Effector CD4-positive, alpha-beta T cell (primary cell): ENCODE measurements at regions not wholly inside any gene's neighbourhood (a gene's known extent, or its start where the extent isn't known, plus 50 kb on each side); places are given as distances from the start of the nearest gene placed in this dataset.
"Not testable (repeated sequence)": the region's sequence is repeated elsewhere in the genome, so short reads cannot be mapped to it uniquely, and the experiment has no call there.

ENCODE experiments used
- DNase-seq: peaks from one replicate; pipeline ENCODE4 v3.0.0-alpha.2; 2020

- DNase-seq, result not testable (repeated sequence)
These were observed 66.2 kb upstream of the PAPPA2 start for GRCh38 chr1:176396604-176397395.

GRCh38 chr1:176391621-176392020, 71.4 kb upstream of the PAPPA2 start:
- DNase-seq, result no peak

- DNase-seq, result no peak
These were observed 78.1 kb upstream of the PAPPA2 start for GRCh38 chr1:176384841-176385240.

GRCh38 chr1:176382163-176382562, 80.8 kb upstream of the PAPPA2 start:
- no peak for DNase-seq

- DNase-seq, result no peak
These were observed 83.2 kb upstream of the PAPPA2 start for GRCh38 chr1:176379626-176380339.

GRCh38 chr1:176374967-176375569, 87.9 kb upstream of the PAPPA2 start:
- peak; percentile 36 for DNase-seq

- no peak for DNase-seq
These were observed 98.6 kb upstream of the PAPPA2 start for GRCh38 chr1:176364236-176364905.

- not testable (repeated sequence) for DNase-seq
These were observed 113.8 kb upstream of the PAPPA2 start for GRCh38 chr1:176349135-176349715.

GRCh38 chr1:176341656-176342055, 121.3 kb upstream of the PAPPA2 start:
- DNase-seq, result no peak

GRCh38 chr1:176338877-176339276, 124.1 kb upstream of the PAPPA2 start:
- DNase-seq, result no peak

- no peak for DNase-seq
These were observed 123.7 kb upstream of the COP1 start for GRCh38 chr1:176330782-176331181.

GRCh38 chr1:176325664-176326063, 118.6 kb upstream of the COP1 start:
- no peak for DNase-seq

- no peak for DNase-seq
These were observed 116.4 kb upstream of the COP1 start for GRCh38 chr1:176323472-176323871.

GRCh38 chr1:176315519-176316220, 108.6 kb upstream of the COP1 start:
- no peak for DNase-seq

- DNase-seq, result not testable (repeated sequence)
These were observed 89.5 kb upstream of the COP1 start for GRCh38 chr1:176296602-176297001.

- no peak for DNase-seq
These were observed 78.9 kb upstream of the COP1 start for GRCh38 chr1:176285996-176286395.

GRCh38 chr1:176271572-176271971, 64.5 kb upstream of the COP1 start:
- DNase-seq, result no peak
